ENCODE measurements at regions not wholly inside any gene's neighbourhood (a gene's known extent, or its start where the extent isn't known, plus 50 kb on each side); places are given as distances from the start of the nearest gene placed in this dataset.

GRCh38 chr4:130600706-130601105 lies 1504.8 kb downstream of the C4orf33 start:
- TF ChIP-seq CTCF (IDR thresholded peaks at IDR 0.05; ENCODE audit: borderline replicate concordance, extremely low read depth, low read length, poor library complexity, severe bottlenecking) (no peak), EZH2 (IDR thresholded peaks at IDR 0.05; ENCODE audit: borderline replicate concordance, low read depth, low read length, severe bottlenecking) (no peak)

All from DND-41 (cell line).